ENCODE measurements at regions not wholly inside any gene's neighbourhood (a gene's known extent, or its start where the extent isn't known, plus 50 kb on each side); places are given as distances from the start of the nearest gene placed in this dataset.
A peak's percentile ranks its signal among the peaks of the same experiment; 100 is the strongest.

- Histone ChIP-seq H4K20me1 (ENCODE audit: insufficient read depth) (no peaks in the 10 kb centered on the region), H3K27ac (no peak overlapping the region), H3K9ac (no peak overlapping the region), H3K9me3 (ENCODE audit: low read depth) (no peaks in the 10 kb centered on the region), H3F3A (ENCODE audit: insufficient read depth) (no peaks in the 10 kb centered on the region), H3K4me2 (ENCODE audit: unreplicated experiment) (no peak overlapping the region), H3K9me2 (ENCODE audit: insufficient read depth) (no peaks in the 10 kb centered on the region), H3K4me3 (no peak overlapping the region), H3K27me3 (replicated peaks; ENCODE audit: insufficient read depth) (no peaks in the 10 kb centered on the region), H2AFZ (no peak overlapping the region), H3K4me1 (ENCODE audit: insufficient read depth) (peaks cover 3% of the 10 kb centered on the region; the same call in 1 of the 2 replicates), H3K36me3 (ENCODE audit: low read depth) (no peaks in the 10 kb centered on the region), H3K79me2 (ENCODE audit: insufficient read depth) (no peaks in the 10 kb centered on the region)
- WGBS, 2 experiments (ENCODE audit: low coverage in 1 of 2, low lambda C conversion rate in 2 of 2, missing lambda C conversion rate in 2 of 2) = 92 to 95% methylated on average over 4 of the region's 4 CpGs
- in situ Hi-C loops (cut with MboI) = no loop called here
- TF ChIP-seq EZH2phosphoT487 (IDR thresholded peaks at IDR 0.05; ENCODE audit: insufficient read depth, low read depth) (no peak), EZH2 (IDR thresholded peaks at IDR 0.05; ENCODE audit: insufficient read depth, poor library complexity, severe bottlenecking) (no peak)
- DNase-seq = no peak
Observed at GRCh38 chr21:16059981-16060380, 330.2 kb downstream of the USP25 start.

- in situ Hi-C loops (cut with MboI) = no loop called here
- Histone ChIP-seq H3K27ac (no peak overlapping the region), H3K36me3 (ENCODE audit: low read depth) (0 out of 2 replicates have a peak, but pooled peaks cover 2% of the 10 kb centered on the region), H3K27me3 (replicated peaks; ENCODE audit: insufficient read depth) (no peaks in the 10 kb centered on the region), H4K20me1 (ENCODE audit: insufficient read depth) (no peaks in the 10 kb centered on the region), H3K4me1 (ENCODE audit: insufficient read depth) (peaks cover 3% of the 10 kb centered on the region; the same call in 1 of the 2 replicates), H3K4me3 (no peak overlapping the region), H3K79me2 (ENCODE audit: insufficient read depth) (no peaks in the 10 kb centered on the region), H3K9me3 (ENCODE audit: low read depth) (peaks cover 3% of the 10 kb centered on the region), H2AFZ (no peak overlapping the region), H3K4me2 (ENCODE audit: unreplicated experiment) (no peak overlapping the region), H3K9ac (no peak overlapping the region), H3F3A (ENCODE audit: insufficient read depth) (no peaks in the 10 kb centered on the region), H3K9me2 (ENCODE audit: insufficient read depth) (no peaks in the 10 kb centered on the region)
- 85 to 89% methylated on average over 7 to 9 of the region's 9 CpGs for WGBS, 2 experiments (ENCODE audit: low coverage in 1 of 2, low lambda C conversion rate in 2 of 2, missing lambda C conversion rate in 2 of 2)
- TF ChIP-seq EZH2phosphoT487 (IDR thresholded peaks at IDR 0.05; ENCODE audit: insufficient read depth, low read depth) (no peak), EZH2 (IDR thresholded peaks at IDR 0.05; ENCODE audit: insufficient read depth, poor library complexity, severe bottlenecking) (no peak)
- no peak for DNase-seq
Observed at GRCh38 chr21:16061194-16061593, 331.4 kb downstream of the USP25 start.

GRCh38 chr21:16069178-16070112, 339.7 kb downstream of the USP25 start:
- WGBS, 2 experiments (ENCODE audit: low coverage in 1 of 2, low lambda C conversion rate in 2 of 2, missing lambda C conversion rate in 2 of 2) = 42 to 51% methylated on average over 9 of the region's 9 CpGs
- in situ Hi-C loops (cut with MboI) = no loop called here
- Histone ChIP-seq H3K4me3 (peak overlapping the region; percentile 72), H3K4me2 (ENCODE audit: unreplicated experiment) (peak overlapping the region; percentile 87), H3K4me1 (ENCODE audit: insufficient read depth) (peaks cover 34% of the 10 kb centered on the region), H2AFZ (peak overlapping the region; percentile 6; the same call in 1 of the 2 replicates), H3K9ac (peak overlapping the region; percentile 57; the same call in 1 of the 2 replicates), H3K9me3 (ENCODE audit: low read depth) (peaks cover 3% of the 10 kb centered on the region), H3F3A (ENCODE audit: insufficient read depth) (peaks cover 22% of the 10 kb centered on the region), H3K36me3 (ENCODE audit: low read depth) (0 out of 2 replicates have a peak, but pooled peaks cover 2% of the 10 kb centered on the region), H4K20me1 (ENCODE audit: insufficient read depth) (no peaks in the 10 kb centered on the region), H3K79me2 (ENCODE audit: insufficient read depth) (no peaks in the 10 kb centered on the region), H3K27ac (0 out of 2 replicates have a peak overlapping the region, but pooled peaks have one; percentile 17), H3K27me3 (replicated peaks; ENCODE audit: insufficient read depth) (no peaks in the 10 kb centered on the region), H3K9me2 (ENCODE audit: insufficient read depth) (no peaks in the 10 kb centered on the region)
- TF ChIP-seq EZH2 (IDR thresholded peaks at IDR 0.05; ENCODE audit: insufficient read depth, poor library complexity, severe bottlenecking) (no peak), EZH2phosphoT487 (IDR thresholded peaks at IDR 0.05; ENCODE audit: insufficient read depth, low read depth) (no peak)
- DNase-seq = peak; percentile 69

- H4K20me1 ChIP-seq (ENCODE audit: insufficient read depth) = no peaks in the 10 kb centered on the region
- H3F3A ChIP-seq (ENCODE audit: insufficient read depth) = peaks cover 22% of the 10 kb centered on the region
- in situ Hi-C loops (cut with MboI) = no loop called here
- H3K9me2 ChIP-seq (ENCODE audit: insufficient read depth) = no peaks in the 10 kb centered on the region
- peak overlapping the region; percentile 57 for H3K9ac ChIP-seq
- WGBS, 2 experiments (ENCODE audit: low coverage in 1 of 2, low lambda C conversion rate in 2 of 2, missing lambda C conversion rate in 2 of 2) = 0 to 1% methylated on average over 7 of the region's 7 CpGs
- H3K36me3 ChIP-seq (ENCODE audit: low read depth) = 0 out of 2 replicates have a peak, but pooled peaks cover 2% of the 10 kb centered on the region
- no peaks in the 10 kb centered on the region for H3K27me3 ChIP-seq (replicated peaks; ENCODE audit: insufficient read depth)
- no peaks in the 10 kb centered on the region for H3K79me2 ChIP-seq (ENCODE audit: insufficient read depth)
- H3K4me2 ChIP-seq (ENCODE audit: unreplicated experiment) = peak overlapping the region; percentile 87
- DNase-seq = peak; percentile 55
- peak overlapping the region; percentile 17; the same call in 1 of the 2 replicates for H3K27ac ChIP-seq
- H3K9me3 ChIP-seq (ENCODE audit: low read depth) = peaks cover 2% of the 10 kb centered on the region
- TF ChIP-seq EZH2phosphoT487 (IDR thresholded peaks at IDR 0.05; ENCODE audit: insufficient read depth, low read depth) (no peak), EZH2 (IDR thresholded peaks at IDR 0.05; ENCODE audit: insufficient read depth, poor library complexity, severe bottlenecking) (no peak)
- peaks cover 34% of the 10 kb centered on the region for H3K4me1 ChIP-seq (ENCODE audit: insufficient read depth)
- H3K4me3 ChIP-seq = peak overlapping the region; percentile 72
- peak overlapping the region; percentile 91 for H2AFZ ChIP-seq
Observed at GRCh38 chr21:16070207-16070651, 340.4 kb downstream of the USP25 start.

Measured in GM23248 (cell line).